ENCODE measurements at regions not wholly inside any gene's neighbourhood (a gene's known extent, or its start where the extent isn't known, plus 50 kb on each side); places are given as distances from the start of the nearest gene placed in this dataset.

DNA sequence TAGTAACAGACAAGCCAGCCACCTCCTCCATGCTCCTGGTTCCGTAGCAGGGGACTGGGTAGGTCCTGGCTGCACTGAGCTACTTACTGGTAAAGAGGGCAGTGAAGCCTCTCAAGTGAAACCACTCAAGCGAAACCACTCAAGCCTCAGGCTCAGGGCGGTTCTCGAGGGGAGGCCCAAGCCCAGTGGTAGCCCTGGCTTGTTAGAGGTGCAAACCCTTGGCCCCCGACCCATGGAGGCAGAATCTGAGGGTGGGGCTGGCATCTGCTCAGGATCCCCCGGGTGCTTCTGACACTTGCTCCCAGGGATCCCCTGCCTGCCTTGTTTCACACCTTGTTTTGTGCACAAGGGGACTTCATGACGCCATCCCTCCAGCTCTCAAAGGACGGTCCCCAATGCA lies 76.5 kb upstream of the OLFM1 start:
- TF ChIP-seq, protein P1, sequence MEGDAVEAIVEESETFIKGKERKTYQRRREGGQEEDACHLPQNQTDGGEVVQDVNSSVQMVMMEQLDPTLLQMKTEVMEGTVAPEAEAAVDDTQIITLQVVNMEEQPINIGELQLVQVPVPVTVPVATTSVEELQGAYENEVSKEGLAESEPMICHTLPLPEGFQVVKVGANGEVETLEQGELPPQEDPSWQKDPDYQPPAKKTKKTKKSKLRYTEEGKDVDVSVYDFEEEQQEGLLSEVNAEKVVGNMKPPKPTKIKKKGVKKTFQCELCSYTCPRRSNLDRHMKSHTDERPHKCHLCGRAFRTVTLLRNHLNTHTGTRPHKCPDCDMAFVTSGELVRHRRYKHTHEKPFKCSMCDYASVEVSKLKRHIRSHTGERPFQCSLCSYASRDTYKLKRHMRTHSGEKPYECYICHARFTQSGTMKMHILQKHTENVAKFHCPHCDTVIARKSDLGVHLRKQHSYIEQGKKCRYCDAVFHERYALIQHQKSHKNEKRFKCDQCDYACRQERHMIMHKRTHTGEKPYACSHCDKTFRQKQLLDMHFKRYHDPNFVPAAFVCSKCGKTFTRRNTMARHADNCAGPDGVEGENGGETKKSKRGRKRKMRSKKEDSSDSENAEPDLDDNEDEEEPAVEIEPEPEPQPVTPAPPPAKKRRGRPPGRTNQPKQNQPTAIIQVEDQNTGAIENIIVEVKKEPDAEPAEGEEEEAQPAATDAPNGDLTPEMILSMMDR (IDR thresholded peaks at IDR 0.05) = no peak
- no peak for TF ChIP-seq POLR2A (IDR thresholded peaks at IDR 0.05)
